Lower leg skin (tissue), 4 donors: ENCODE measurements at regions not wholly inside any gene's neighbourhood (a gene's known extent, or its start where the extent isn't known, plus 50 kb on each side); places are given as distances from the start of the nearest gene placed in this dataset.

ENCODE experiments used
- DNase-seq, 2 donors: peaks; one replicate each; pipeline ENCODE4 v3.0.0-alpha.2; 2019; ENCODE audit warnings: low spot score in 2 of 2
- H3K4me3 ChIP-seq: fragments of 200-600 bp; sonication (generic); 2 replicates; pipeline ENCODE4 v1.5.1; 2017; ENCODE audit warnings: mild to moderate bottlenecking, low read depth; ENCODE audit not compliant: poor library complexity, severe bottlenecking
- POLR2A ChIP-seq, 2 donors: fragments of 450-650 bp; IDR thresholded peaks; one replicate each; pipeline ENCODE4 v1.6.1; 2016 to 2017; ENCODE audit warnings: antibody characterized with exemption in 2 of 2, mild to moderate bottlenecking in 1 of 2, moderate library complexity in 1 of 2
- WGBS, 2 donors: methylation state at CpG; one replicate each; pipeline ENCODE4 v1.1.5; 2018; 5-methylcytosine and 5-hydroxymethylcytosine counted together
- intact Hi-C: fragments of 100-400 bp; cut with DNase I; formaldehyde crosslinking; loops from one replicate; pipeline ENCODE4 v1.15.0; 2023; ENCODE audit warnings: low total_unique reads
- TF ChIP-seq, protein P1 (sequence below), 3 donors: fragments of 450-650 bp; IDR thresholded peaks; one replicate each; pipeline ENCODE4 v1.5.1; 2016; ENCODE audit warnings: antibody characterized with exemption in 3 of 3, mild to moderate bottlenecking in 3 of 3, moderate library complexity in 2 of 3

GRCh38 chr4:26050671-26051070 lies 136.7 kb downstream of the SMIM20 start:
- no peak for TF ChIP-seq POLR2A (IDR thresholded peaks at IDR 0.05)
- TF ChIP-seq, protein P1, sequence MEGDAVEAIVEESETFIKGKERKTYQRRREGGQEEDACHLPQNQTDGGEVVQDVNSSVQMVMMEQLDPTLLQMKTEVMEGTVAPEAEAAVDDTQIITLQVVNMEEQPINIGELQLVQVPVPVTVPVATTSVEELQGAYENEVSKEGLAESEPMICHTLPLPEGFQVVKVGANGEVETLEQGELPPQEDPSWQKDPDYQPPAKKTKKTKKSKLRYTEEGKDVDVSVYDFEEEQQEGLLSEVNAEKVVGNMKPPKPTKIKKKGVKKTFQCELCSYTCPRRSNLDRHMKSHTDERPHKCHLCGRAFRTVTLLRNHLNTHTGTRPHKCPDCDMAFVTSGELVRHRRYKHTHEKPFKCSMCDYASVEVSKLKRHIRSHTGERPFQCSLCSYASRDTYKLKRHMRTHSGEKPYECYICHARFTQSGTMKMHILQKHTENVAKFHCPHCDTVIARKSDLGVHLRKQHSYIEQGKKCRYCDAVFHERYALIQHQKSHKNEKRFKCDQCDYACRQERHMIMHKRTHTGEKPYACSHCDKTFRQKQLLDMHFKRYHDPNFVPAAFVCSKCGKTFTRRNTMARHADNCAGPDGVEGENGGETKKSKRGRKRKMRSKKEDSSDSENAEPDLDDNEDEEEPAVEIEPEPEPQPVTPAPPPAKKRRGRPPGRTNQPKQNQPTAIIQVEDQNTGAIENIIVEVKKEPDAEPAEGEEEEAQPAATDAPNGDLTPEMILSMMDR (IDR thresholded peaks at IDR 0.05): no peak
- intact Hi-C loops: no loop called here
- no peak for DNase-seq
- 84 to 86% methylated on average over 5 of the region's 5 CpGs for WGBS, 2 donors
- H3K4me3 ChIP-seq: no peak overlapping the region

GRCh38 chr4:26051240-26051639 lies 137.2 kb downstream of the SMIM20 start:
- 55 to 72% methylated on average over 7 of the region's 7 CpGs for WGBS, 2 donors

GRCh38 chr4:26052663-26053541 lies 138.9 kb downstream of the SMIM20 start:
- intact Hi-C loops: no loop called here
- WGBS, 2 donors: 70 to 76% methylated on average over 9 of the region's 9 CpGs
- DNase-seq: peak in 1 of 2 donors; percentile 63
- no peak overlapping the region for H3K4me3 ChIP-seq
- TF ChIP-seq POLR2A (IDR thresholded peaks at IDR 0.05): no peak
- TF ChIP-seq, protein P1 (IDR thresholded peaks at IDR 0.05): no peak

More at GRCh38 chr4:26051240-26051639, 137.2 kb downstream of the SMIM20 start:
- H3K4me3 ChIP-seq: no peak overlapping the region
- intact Hi-C loops: no loop called here
- no peak for TF ChIP-seq POLR2A (IDR thresholded peaks at IDR 0.05)
- TF ChIP-seq, protein P1 (IDR thresholded peaks at IDR 0.05): no peak
- DNase-seq: no peak

- H3K4me3 ChIP-seq: no peak overlapping the region
- peak in 1 of 2 donors; percentile 66 for DNase-seq
- no peak for TF ChIP-seq POLR2A (IDR thresholded peaks at IDR 0.05)
- TF ChIP-seq, protein P1 (IDR thresholded peaks at IDR 0.05): no peak
- intact Hi-C loops: no loop called here
- 87 to 91% methylated on average over 4 of the region's 4 CpGs for WGBS, 2 donors
Observed at GRCh38 chr4:26053761-26054160, 139.7 kb downstream of the SMIM20 start.

DNA sequence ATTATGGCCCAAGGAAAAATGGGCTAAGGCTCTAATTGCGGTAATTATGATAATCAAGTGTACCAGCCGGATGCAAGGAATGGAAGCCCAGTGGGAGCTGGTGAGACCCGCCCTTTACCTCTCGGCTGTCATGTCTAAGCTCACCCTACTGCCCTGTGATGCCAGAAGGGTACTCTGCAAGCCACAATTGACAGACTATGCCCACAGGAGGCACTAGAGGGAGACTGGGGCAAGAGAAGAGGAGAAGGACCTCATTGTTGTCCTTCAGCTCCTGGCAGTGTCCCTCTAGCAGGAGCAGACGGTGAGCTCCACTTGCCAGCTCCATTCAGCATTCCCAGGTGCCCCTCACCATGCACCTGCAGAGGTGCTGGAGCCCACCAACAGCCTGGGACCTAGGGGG lies 141.8 kb downstream of the SMIM20 start:
- intact Hi-C loops: no loop called here
- no peak overlapping the region for H3K4me3 ChIP-seq
- peak in 1 of 2 donors; percentile 53 for DNase-seq
- no peak for TF ChIP-seq POLR2A (IDR thresholded peaks at IDR 0.05)
- TF ChIP-seq, protein P1 (IDR thresholded peaks at IDR 0.05): no peak
- 89 to 95% methylated on average over 5 of the region's 5 CpGs for WGBS, 2 donors
